H1 (cell line): ENCODE measurements at regions not wholly inside any gene's neighbourhood (a gene's known extent, or its start where the extent isn't known, plus 50 kb on each side); places are given as distances from the start of the nearest gene placed in this dataset.

Source experiments
- RAD21 ChIP-seq, 2 experiments: IDR thresholded peaks in 1 of 2; conservative IDR thresholded peaks in 1 of 2; 2 replicates each; pipeline ENCODE4 v1.6.1; 2011; ENCODE audit warnings: low read depth in 2 of 2, low read length in 2 of 2, improper control_type of control experiment in 1 of 2, inconsistent platforms in 1 of 2, mild to moderate bottlenecking in 1 of 2, moderate library complexity in 1 of 2

DNA sequence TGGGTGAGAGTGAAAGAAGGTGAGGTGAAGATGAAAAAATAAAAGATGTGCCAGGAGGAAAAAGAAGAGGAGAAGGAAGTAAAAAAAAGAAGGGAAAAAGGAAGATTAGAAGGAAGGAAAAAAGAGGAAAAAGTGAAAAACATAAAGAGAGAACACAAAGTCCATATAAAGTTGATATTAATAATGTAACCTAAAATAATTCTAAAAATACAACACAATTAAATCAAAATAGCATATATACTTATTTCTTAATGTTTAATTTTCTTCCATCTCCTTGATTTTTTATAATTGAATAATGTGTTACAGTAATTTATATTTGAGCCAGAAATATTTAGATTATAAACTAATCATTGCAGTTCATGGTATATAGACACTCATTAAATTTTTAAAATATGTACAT lies 124.4 kb upstream of the NOVA1 start (continued):
- no peak for TF ChIP-seq RAD21 (IDR thresholded peaks at IDR 0.05 in 1 of 2, conservative IDR thresholded peaks at IDR 0.05 in 1 of 2; ENCODE audit: low read depth in 2 of 2, low read length in 2 of 2)
